NCI-H2107 treated with DMSO at 0.1 percent for 48 hours (cell line): ENCODE measurements at regions not wholly inside any gene's neighbourhood (a gene's known extent, or its start where the extent isn't known, plus 50 kb on each side); places are given as distances from the start of the nearest gene placed in this dataset.

Experiments used
- DNase-seq: peaks from one replicate; lab custom pipeline; 2025; ENCODE audit not compliant: unreplicated experiment; lab: John Stamatoyannopoulos, UW

DNA sequence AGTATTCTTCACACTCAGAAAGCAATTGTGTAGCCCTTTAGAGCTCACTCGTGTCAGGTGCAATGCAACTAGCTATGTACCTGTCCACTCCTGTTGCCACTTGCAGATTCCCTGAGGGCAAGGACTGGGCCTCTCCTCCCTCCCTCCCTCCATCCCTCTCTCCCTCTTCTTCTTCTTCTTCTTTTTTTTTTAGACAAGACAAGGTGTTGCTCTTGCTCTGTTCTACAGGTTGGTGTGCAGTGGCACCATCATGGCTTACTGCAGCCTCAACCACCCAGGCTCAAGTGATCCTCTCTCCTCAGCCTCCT is 119.7 kb downstream of the ACKR3 start:
- DNase-seq = no peak

DNA sequence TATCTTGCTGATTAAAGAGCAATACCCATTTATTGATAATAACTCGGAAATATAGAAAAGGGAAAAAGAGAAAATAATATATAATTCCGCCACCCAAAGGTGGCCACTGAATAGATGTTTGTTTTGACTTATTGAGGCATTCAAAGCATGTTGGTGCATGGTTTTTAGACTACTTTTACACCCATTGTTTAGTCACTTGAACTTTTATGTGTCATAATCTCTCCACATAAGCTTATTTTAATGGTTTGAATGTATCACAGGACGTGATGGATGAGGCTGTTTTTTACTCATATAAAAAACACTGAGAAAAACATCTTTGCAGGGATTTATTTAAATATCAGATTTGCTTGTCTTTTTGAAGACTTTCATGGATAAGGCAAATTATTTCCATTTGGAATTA is 120.4 kb downstream of the ACKR3 start:
- no peak for DNase-seq

DNA sequence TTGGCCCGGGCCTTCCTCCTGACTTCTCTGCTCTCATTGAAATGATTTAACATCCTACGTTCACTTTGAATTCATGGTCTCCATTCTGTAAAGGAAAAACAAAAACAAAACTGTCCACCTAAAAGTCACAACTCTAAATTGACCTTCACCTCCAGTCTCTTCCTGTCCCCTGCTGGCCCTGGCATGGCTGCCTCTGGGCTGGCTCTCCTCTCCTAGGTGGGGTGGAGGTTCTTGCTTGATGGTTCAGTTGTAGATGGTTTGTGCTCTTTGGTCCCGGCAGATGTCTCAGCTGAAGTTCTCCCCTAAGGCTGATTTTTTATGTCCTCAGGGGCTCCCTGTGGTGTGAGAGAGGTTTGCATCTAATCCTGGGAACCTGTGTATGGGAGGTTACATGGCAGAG is 121.1 kb downstream of the ACKR3 start:
- DNase-seq = no peak

DNA sequence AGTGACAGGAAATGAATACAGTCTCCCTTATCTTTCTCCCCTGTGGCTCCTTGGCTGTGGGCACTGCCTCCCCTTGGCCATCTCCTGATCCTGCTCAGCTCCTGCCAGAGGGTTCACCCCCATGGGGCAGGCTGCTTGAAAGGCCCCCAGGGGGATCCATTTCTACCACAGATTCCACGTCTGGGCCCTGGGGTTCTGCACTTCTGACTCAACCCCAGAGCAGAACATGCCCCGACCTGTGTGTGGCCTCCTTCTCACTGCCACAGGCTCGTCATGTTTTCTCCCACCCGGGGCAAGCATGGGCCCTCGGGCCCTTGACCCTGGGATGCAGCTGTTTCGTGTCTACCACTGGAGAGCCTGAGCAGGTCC is 122.2 kb downstream of the ACKR3 start:
- DNase-seq = no peak

DNA sequence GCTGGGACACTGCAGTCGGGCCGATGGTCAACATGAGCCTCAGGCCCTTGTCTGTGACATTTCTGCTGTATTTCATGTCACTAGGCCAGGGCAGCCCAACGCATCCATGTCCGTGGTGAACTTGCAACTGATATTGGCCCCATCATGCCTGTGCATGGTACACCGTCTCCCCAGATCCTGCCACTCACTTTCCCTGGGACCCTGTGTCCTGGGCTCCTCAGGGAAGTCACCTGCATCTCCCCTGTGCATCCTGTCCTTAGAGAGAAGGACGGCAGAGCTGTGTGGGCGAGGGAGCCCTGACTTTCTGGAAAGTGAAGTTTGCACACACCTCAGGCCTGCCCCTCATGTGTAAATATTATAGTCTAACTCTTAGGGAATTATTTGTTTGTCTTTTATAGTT is 123.3 kb downstream of the ACKR3 start:
- DNase-seq = no peak

DNA sequence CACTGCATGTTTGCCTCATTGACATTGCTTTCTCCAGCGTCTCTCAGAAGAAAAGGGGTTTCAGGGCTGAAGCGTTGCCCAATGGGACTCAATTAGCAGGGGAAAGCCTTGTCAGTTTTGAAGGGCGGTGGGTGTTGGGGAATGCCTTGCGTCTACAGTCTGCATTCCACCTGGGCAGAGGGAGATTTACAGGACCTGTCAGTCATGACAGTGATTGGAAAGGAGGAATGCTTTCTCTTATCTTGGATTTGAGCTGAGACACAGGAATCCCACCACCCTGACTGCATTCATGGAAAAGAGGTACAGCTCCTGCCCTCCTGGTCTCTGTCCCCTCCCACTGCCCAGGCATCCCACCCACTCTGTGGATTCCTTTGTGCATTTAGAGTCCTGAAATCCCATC is 123.9 kb downstream of the ACKR3 start:
- no peak for DNase-seq

DNA sequence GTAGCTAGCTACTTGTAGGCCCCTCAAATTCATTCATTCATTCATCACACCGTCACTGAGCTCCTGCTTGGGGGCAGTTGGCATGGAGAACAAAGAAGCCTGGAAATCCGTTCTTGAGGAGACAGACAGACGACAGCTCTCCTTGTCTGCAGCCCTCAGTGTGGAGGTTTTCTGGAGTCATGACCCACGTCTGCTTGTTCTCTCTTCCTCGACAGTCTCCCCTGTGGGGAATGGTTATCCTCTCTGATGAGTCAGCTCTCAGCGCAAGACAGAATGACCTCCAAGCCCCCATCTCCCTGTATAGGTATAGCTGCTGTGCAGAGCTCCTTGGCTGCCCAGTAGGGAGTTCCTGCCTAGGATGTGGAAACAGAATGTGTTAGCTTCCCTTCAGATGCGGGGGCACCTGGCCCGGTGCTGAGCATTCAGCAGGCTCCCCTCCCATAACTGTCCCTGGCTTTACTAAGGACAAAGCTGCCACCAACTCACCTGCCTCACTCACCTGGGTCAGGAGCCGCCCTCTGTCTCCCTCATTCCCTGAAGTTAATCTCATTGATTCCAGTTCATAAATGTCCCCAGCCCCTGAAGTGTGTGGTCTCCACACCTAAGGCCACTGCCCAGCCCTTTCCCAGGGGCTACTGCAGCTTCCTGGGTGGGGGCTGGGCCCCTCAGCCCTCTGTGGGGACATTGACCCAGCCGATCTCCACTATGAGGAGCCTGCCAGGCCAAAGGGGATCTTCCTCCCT is 124.7 kb downstream of the ACKR3 start:
- DNase-seq = no peak

DNA sequence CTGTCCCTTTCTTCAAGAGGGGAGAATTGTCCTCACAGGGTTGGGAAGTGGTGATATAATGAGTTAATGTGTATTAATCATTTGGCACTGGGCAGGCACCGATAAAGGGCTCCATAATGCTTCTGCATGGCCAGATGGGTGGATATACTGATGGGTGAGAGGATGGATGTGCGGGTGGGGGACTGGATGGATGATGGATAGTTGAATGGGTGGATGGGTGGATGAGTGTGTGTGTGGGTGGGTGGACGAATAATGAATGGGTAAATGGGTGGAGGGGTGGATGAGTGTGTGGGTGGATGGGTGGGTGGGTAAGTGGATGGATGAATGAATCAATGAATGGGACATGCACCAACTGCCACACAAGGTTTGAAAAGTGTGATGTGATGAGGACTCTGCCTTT is 127.2 kb downstream of the ACKR3 start:
- DNase-seq = no peak

DNA sequence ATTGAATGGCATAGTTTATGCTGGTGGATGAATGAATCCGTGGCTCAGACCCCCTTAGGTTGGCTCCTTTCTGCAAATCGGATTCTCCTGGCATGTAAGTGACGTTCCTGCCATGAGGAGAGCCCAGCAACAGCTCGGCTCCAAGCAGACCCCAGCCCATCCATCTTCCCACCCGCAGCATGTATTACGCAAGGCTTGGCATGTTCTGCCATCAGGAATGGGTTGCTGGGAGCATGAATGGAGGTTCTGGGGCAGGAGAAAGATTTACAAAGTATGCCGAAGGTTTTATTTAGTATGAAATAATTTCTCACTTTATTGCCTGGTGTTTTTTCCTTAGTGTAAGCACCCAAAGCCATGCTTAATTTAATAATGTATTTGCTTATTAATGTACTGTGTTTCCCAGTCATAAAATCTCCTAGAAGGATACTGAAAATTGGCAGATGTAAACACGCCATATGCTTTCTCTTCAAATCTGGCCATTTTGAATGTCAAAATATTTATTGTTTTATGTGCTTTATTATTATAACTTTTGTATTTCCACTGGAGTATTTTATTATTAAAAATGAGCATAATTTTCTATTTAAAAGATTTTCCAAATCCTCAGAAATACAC is 128.5 kb downstream of the ACKR3 start:
- DNase-seq = no peak

DNA sequence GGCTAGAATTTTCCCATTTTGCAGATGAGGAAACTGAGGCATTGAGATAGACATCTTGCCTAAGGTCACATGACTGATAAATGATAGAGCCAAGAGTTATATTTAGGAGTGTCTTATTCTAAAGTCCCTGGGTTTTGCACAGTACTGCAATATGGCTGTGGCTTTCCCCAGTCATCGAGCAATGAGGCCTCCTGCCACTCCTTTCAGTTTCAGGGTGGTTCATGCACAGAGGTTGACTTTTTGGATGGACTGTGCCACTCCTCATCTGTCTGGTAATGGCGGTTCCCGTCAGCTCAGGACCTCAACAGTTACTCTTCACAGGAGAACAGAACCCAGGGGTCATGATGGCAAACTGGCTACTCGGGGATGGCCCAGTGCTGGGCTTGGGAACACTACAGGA is 131.1 kb downstream of the ACKR3 start:
- DNase-seq = no peak

DNA sequence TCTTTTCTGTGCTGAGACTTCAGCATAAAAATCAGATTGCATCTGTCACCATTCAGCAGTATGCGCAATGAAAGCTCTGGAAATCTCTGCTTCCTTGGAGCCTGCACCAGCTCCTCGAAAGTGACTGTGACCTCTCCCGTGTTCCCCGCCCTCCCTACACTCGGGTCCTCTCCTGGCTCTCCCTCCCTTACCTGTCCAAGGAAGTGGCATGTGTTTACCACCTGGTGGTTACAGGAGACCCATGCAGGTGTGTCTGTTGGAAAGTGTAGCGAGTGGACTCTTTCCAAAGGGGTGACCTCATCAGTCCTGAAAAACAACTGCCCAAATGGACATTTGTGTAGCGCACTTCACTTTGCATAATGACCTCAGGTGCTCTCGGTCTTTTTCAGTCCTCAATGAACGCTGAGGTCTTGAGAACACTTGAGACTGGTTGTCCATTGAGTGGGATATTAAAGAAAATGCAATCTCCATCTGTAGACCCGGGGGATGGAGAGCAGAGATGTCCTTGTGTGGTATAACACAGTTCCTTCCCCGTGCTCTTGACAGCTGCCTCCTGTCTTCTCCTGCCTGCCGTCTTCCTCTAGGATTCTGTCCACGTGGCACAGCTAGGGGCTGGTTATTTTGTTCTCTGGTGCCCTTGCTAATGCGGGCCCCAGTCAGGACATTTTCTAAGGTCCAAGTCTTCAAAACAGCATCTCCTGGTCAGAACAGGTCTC is 133.2 kb downstream of the ACKR3 start:
- no peak for DNase-seq

DNA sequence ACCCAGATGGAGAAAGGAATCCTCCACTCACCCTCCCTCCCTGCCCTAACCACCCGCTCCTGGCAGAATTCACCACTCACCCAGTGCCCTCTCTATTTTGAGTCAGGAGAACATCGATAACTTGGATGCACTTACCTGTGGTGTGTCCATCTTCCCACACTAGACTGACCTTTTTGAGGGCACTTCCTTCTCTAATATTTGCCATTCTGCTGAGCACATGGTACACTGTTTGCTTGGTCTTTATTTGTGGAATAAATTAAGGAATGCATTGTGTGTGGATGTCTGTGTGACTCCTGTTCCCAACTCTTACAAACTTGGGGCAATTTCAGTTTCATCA is 133.7 kb downstream of the ACKR3 start:
- no peak for DNase-seq

DNA sequence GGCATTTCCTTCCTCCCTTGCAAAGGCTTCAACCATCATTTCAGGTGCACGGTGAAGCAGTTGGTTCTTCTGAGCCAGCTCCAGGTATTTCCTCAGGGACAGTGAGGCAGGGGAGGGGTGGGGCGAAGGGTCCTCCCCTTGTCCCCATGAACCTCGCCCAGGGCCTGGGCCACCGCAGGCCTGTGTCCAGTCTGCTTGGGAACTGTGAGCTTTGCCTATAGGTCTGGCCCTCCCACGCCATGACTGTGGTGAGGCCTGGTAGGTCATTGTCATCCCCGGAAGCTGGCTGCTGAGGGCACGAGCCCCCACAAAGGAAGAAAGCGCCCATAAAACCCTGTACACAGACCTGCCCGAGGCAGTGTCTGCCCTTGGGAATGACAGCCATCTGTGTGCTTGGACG is 134.3 kb downstream of the ACKR3 start:
- no peak for DNase-seq

DNA sequence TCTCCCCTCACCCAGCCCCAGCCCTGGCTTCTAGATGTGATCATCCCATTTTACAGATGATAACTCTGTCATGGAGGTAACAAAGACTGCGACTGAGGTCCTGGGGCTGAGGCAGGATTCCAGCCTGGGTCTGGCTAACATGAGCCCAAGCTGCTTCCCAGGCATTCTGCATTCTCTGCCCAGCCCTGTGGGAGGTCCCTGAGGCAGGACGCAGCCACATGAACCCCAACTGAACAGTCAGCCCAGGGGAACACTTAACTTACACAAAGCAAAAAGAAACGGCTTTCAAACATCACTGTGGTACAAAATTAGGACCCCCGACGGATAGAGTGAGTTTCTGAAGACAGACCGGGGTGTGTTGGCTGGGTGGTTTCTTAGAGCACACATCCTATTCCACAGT is 135.3 kb downstream of the ACKR3 start:
- no peak for DNase-seq

DNA sequence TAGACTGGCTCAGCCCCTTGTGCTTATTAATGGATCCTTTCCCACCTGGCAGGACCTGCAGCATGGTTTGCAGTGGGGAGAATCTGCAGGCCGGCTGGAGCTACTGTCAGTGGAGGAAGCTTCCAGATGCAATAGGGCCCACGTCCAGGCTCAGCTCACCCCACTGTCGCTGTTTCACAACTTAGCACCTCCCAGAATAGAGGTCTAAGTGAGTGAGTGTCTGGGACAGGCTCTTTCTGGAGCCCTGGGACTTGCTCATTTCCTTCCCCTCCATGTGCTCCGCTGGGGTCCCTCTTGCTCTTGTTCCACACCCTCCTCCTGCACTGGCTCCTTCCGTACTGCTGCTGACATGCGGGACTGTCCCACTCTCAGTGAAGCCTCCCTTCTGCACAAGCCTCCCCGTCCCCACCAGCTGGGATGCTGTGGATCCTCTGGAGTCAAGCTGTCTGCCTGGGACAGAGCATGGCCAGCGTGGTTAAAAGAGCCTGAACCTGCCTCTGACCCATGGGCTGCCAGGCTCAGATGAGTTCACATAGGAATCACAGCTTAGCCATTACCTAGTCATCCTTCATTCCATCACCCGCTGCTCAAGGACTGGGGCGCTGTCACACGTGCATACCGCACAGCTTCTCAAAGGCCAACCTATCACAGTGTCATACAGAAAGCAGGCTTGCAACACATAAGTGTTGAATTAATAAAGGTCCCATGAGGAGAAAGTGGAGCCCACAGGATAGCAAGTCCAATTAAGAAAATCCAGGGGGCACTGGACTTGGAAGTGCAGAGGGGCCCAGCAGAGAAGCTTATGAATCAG is 135.9 kb downstream of the ACKR3 start:
- DNase-seq = no peak

DNA sequence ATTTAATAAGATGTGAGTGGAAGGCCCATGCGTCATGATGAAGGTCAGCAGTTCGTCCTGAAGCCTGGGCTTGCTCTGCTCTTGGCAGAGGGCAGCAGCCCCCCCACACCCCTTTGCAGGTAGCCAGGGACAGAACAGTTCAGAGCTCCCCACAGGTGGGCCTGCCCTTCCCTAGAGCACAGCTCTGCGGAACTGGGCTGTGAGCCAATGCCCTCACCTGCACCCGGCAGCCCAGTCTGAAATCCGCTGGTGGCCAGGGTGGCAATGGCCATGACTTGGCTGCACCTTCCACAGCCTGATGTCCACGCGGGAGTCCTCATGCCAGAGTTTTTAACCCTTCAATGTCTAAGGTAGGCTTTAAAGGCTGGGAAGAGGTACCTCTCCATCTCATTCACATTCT is 136.7 kb downstream of the ACKR3 start:
- no peak for DNase-seq

DNA sequence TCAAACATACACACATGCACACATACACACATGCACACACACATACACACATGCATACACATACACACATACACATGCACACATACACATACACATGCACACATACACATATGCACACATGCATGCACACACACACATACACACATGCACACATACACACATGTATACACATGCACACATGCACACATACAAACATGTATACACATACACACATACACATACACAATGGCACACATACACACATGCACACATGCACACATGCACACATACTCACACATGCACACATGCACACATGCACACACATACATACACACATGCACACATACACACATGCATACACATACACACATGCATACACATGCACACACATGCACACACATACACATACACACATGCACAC is 137.2 kb downstream of the ACKR3 start:
- no peak for DNase-seq

DNA sequence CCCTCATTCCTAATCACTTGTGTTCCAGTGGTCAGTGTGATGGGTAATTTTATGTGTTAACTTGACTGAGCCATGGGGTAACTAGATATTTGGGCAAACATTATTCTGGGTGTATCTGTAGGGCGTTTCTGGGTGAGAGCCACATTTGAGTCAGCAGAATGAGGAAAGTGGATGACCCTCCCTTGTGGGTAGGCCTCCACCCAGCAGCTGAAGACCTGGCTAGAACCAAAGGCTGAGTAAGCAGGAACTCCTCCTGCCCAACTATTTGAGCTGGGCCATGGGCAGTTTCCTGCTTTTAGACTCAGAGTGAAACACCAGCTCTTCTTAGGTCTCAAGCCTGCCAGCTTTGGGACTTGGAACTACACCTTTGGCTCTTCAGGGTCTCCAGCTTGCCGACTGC is 141.8 kb downstream of the ACKR3 start:
- no peak for DNase-seq

DNA sequence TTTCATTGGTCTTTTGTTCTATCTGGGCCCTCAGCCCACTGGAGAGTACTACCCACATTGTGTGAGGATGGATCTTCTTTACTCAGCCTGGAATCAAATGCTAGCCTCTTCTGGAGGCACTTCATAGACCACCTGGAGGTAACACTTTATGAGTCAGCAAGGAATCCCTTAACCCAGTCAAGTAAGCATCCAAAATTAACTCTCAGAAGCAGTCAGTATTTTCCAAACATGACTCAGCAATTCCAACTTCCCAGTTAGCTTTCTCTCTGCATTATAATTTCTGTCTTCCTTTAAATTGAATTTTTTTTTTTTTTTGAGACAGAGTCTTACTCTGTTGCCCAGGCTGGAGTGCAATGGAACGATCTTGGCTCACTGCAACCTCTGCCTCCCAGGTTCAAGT is 142.7 kb downstream of the ACKR3 start:
- DNase-seq = no peak

DNA sequence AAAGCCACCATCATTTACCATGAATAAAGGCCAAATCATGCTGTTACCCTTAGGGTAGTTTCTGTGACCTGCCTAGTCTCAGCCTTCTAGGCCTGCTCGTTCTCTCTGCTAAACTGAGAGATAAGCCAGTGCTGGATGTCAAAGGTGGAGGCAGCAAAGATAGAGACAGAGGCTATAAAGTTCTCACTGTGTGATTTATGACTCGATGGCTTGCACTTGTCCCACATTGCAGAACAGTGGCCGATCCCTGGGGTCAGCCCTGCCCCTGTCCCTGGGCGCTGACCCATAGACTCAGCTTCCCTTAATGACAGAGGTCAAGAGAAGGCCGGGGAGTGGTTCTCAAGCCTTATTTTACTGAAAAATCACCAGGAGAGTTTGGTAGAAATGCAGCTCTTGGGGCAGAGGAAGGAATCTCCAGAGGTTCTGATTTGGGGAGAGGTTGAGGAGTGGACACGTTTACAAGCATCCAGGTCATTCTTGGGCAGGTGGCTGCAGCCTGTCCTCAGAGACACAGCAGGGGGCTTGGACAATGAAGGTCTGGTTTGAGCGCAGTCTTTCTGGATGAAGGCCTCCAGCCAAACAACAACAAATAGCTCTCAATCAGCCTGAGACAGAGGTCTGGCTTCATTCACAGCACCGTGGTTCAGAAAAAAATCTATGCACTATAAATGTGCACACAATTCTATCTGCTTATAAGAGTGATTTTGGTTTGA is 143.5 kb downstream of the ACKR3 start:
- DNase-seq = no peak

DNA sequence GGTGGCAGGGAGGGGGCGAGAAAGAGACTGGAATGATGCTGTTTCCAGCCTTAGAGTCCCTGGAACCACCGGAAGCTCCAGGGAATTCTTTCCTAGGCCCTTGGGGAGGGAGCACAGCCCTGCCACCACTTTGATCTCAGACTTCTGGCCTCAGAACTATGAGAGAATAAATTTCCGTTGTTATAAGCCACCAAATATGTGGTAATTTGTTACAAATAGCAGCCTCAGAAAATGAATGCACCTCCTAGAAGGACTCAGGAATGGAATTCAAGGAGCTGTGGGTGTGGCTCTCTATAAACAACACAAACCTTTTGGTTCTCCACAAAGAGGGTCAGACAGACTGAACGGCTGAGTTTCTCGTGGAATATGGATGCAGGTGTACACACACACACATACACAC is 144.5 kb downstream of the ACKR3 start:
- DNase-seq = no peak
